Keratinocyte (primary cell): ENCODE measurements at regions not wholly inside any gene's neighbourhood (a gene's known extent, or its start where the extent isn't known, plus 50 kb on each side); places are given as distances from the start of the nearest gene placed in this dataset.

ENCODE experiments used
- DNase-seq: peaks from one replicate; pipeline ENCODE4 v3.0.0-alpha.2; 2011; ENCODE audit warnings: low read depth, missing footprints, low spot score
- FAIRE-seq: peaks from 2 replicates; lab custom pipeline; 2011; peaks lifted over from hg19 to GRCh38; lab: Jason Lieb, UNC
- H2AFZ ChIP-seq: 2 replicates; pipeline ENCODE4 v1.6.0; 2012; ENCODE audit warnings: low read length, control low read depth, inconsistent platforms; ENCODE audit not compliant: control insufficient read depth
- H3K27ac ChIP-seq: 2 replicates; pipeline ENCODE4 v1.5.1; 2011; ENCODE audit warnings: low read length; ENCODE audit not compliant: control insufficient read depth, insufficient read depth
- H3K27me3 ChIP-seq: 3 replicates; pipeline ENCODE4 v1.6.0; 2011; ENCODE audit warnings: low read length; ENCODE audit not compliant: control insufficient read depth, insufficient read depth; ENCODE audit errors: extremely low read depth
- H3K36me3 ChIP-seq, 2 experiments: 2 replicates in 1 of 2; 3 replicates in 1 of 2; pipeline ENCODE4 v1.5.1; 2011; ENCODE audit warnings: low read length in 2 of 2, mild to moderate bottlenecking in 1 of 2; ENCODE audit not compliant: control insufficient read depth in 2 of 2, insufficient read depth in 2 of 2; ENCODE audit errors: extremely low read depth in 1 of 2
- H3K4me1 ChIP-seq: 3 replicates; pipeline ENCODE4 v1.5.1; 2011; ENCODE audit warnings: low read length; ENCODE audit not compliant: control insufficient read depth, insufficient read depth; ENCODE audit errors: extremely low read depth
- H3K4me2 ChIP-seq: 3 replicates; pipeline ENCODE4 v1.6.0; 2011; ENCODE audit warnings: low read depth, low read length; ENCODE audit not compliant: control insufficient read depth, insufficient read depth; ENCODE audit errors: extremely low read depth
- H3K4me3 ChIP-seq, 3 experiments: fragments of 200-600 bp in 1 of 3; sonication (generic) in 1 of 3; 2 replicates in 2 of 3; 3 replicates in 1 of 3; pipeline ENCODE4 v1.5.1; 2011 to 2016; ENCODE audit warnings: low read length in 3 of 3, mild to moderate bottlenecking in 3 of 3, control low read depth in 2 of 3, inconsistent platforms in 1 of 3, low read depth in 1 of 3, mixed read lengths in 1 of 3, mixed run types in 1 of 3, moderate library complexity in 1 of 3; ENCODE audit not compliant: control insufficient read depth in 2 of 3, insufficient read depth in 2 of 3; ENCODE audit errors: extremely low read depth in 1 of 3
- H3K79me2 ChIP-seq: 2 replicates; pipeline ENCODE4 v1.6.0; 2012; ENCODE audit warnings: low read length; ENCODE audit not compliant: control insufficient read depth, insufficient read depth
- H3K9ac ChIP-seq: 3 replicates; pipeline ENCODE4 v1.6.0; 2011; ENCODE audit warnings: low read length; ENCODE audit not compliant: control insufficient read depth, insufficient read depth; ENCODE audit errors: extremely low read depth
- H3K9me1 ChIP-seq: 3 replicates; pipeline ENCODE4 v1.6.0; 2011; ENCODE audit warnings: low read length; ENCODE audit not compliant: control insufficient read depth, insufficient read depth; ENCODE audit errors: extremely low read depth
- H3K9me3 ChIP-seq: 2 replicates; pipeline ENCODE4 v1.5.1; 2012; ENCODE audit warnings: low read depth, low read length; ENCODE audit not compliant: control insufficient read depth
- H4K20me1 ChIP-seq: 3 replicates; pipeline ENCODE4 v1.6.0; 2011; ENCODE audit warnings: low read length; ENCODE audit not compliant: control insufficient read depth, insufficient read depth; ENCODE audit errors: extremely low read depth
- CTCF ChIP-seq, 3 experiments: IDR thresholded peaks in 1 of 3; conservative IDR thresholded peaks in 1 of 3; optimal IDR thresholded peaks in 1 of 3; 2 replicates in 2 of 3; 3 replicates in 1 of 3; pipeline versions ENCODE3 to v1.5.1; 2011; ENCODE audit warnings: low read length in 3 of 3, mild to moderate bottlenecking in 3 of 3, moderate library complexity in 2 of 3, control low read depth in 1 of 3, inconsistent platforms in 1 of 3; ENCODE audit not compliant: insufficient read depth in 2 of 3; ENCODE audit errors: extremely low read depth in 1 of 3
- EZH2 ChIP-seq: IDR thresholded peaks from one replicate; pipeline ENCODE4 v1.6.1; 2012; ENCODE audit warnings: inconsistent platforms, mild to moderate bottlenecking, low read length, moderate library complexity
- dilution Hi-C: fragments of 300-500 bp; cut with MboI; formaldehyde crosslinking; loops from one replicate; pipeline ENCODE4 v1.7.0; 2020; ENCODE audit warnings: low sequenced_read_pairs; ENCODE audit not compliant: extremely low pct_ligation_motif_present

- H3K4me2 ChIP-seq = no peak overlapping the region
- no peaks in the 10 kb centered on the region for H3K9me1 ChIP-seq
- no peak overlapping the region for H3K9ac ChIP-seq
- H3K27me3 ChIP-seq = no peaks in the 10 kb centered on the region
- TF ChIP-seq EZH2 = no peak
- no peak for TF ChIP-seq CTCF (optimal IDR thresholded peaks at IDR 0.05 in 1 of 3, IDR thresholded peaks at IDR 0.05 in 1 of 3, conservative IDR thresholded peaks at IDR 0.05 in 1 of 3; ENCODE audit: extremely low read depth in 1 of 3, insufficient read depth in 2 of 3, low read length in 3 of 3)
- H3K4me3 ChIP-seq = no peak overlapping the region
- dilution Hi-C loops = no loop called here
- H3K79me2 ChIP-seq = no peaks in the 10 kb centered on the region
- H4K20me1 ChIP-seq = no peaks in the 10 kb centered on the region
- no peak overlapping the region for H2AFZ ChIP-seq
- no peak for DNase-seq
- H3K9me3 ChIP-seq = no peaks in the 10 kb centered on the region
- H3K4me1 ChIP-seq = no peaks in the 10 kb centered on the region
- no peak for FAIRE-seq
- no peak overlapping the region for H3K27ac ChIP-seq
- no peaks in the 10 kb centered on the region for H3K36me3 ChIP-seq
Measured at GRCh38 chr2:76450024-76450475, 739.3 kb upstream of the GCFC2 start.

GRCh38 chr2:76448956-76449355 is 738.2 kb upstream of the GCFC2 start:
- H3K4me2 ChIP-seq = no peak overlapping the region
- FAIRE-seq (no peak), DNase-seq (no peak)
- no peaks in the 10 kb centered on the region for H3K9me3 ChIP-seq
- no peak overlapping the region for H2AFZ ChIP-seq
- TF ChIP-seq CTCF (optimal IDR thresholded peaks at IDR 0.05 in 1 of 3, IDR thresholded peaks at IDR 0.05 in 1 of 3, conservative IDR thresholded peaks at IDR 0.05 in 1 of 3; ENCODE audit: extremely low read depth in 1 of 3, insufficient read depth in 2 of 3, low read length in 3 of 3) (no peak), EZH2 (no peak)
- no peaks in the 10 kb centered on the region for H3K79me2 ChIP-seq
- H3K4me1 ChIP-seq = no peaks in the 10 kb centered on the region
- no peaks in the 10 kb centered on the region for H4K20me1 ChIP-seq
- no peaks in the 10 kb centered on the region for H3K9me1 ChIP-seq
- H3K9ac ChIP-seq = no peak overlapping the region
- H3K27me3 ChIP-seq = no peaks in the 10 kb centered on the region
- H3K4me3 ChIP-seq = no peak overlapping the region
- dilution Hi-C loops = no loop called here
- no peak overlapping the region for H3K27ac ChIP-seq
- no peaks in the 10 kb centered on the region for H3K36me3 ChIP-seq
